HepG2 (cell line): ENCODE measurements at regions not wholly inside any gene's neighbourhood (a gene's known extent, or its start where the extent isn't known, plus 50 kb on each side); places are given as distances from the start of the nearest gene placed in this dataset.

Experiments used
- ATAC-seq: fragments of 200-7000 bp; cut with Tn5 transposase; 3 replicates; pipeline ENCODE4 v1.9.1; 2020; ENCODE audit warnings: mild to moderate bottlenecking, moderate library complexity
- BruUV-seq: library from RNA; stranded (reverse); fragments of 400-500 nt; replicated peaks from 2 replicates; lab custom pipeline; 2021; lab: Mats Ljungman, UMichigan
- CTCF ChIA-PET: fragments of 300-600 bp; formaldehyde crosslinking; extraction: SDS; loops from one replicate; lab custom pipeline; 2021; ENCODE audit warnings: low total read pairs, inconsistent platforms, low intra/inter-chr PET ratio; lab: Yijun Ruan, JAX
- POLR2A ChIA-PET: fragments of 350-600 bp; sonication (Branson Sonifier 250); formaldehyde crosslinking; loops from one replicate; lab custom pipeline; 2020; ENCODE audit warnings: antibody characterized with exemption, inconsistent platforms; lab: Yijun Ruan, JAX
- DNase-seq: peaks from one replicate; pipeline ENCODE4 v3.0.0-alpha.2; 2015; ENCODE audit warnings: low spot score
- FAIRE-seq: peaks from 3 replicates; lab custom pipeline; 2011; peaks lifted over from hg19 to GRCh38; lab: Jason Lieb, UNC
- H2AFZ ChIP-seq: one replicate; pipeline ENCODE4 v1.6.1; 2011; ENCODE audit warnings: low read length, inconsistent platforms
- H3K27ac ChIP-seq: fragments of 300-600 bp; 3 replicates; pipeline ENCODE4 v1.8.0; 2011; ENCODE audit warnings: mixed run types, mild to moderate bottlenecking, mixed read lengths, low read length, inconsistent platforms; ENCODE audit not compliant: insufficient read depth; ENCODE audit errors: extremely low read length
- H3K27me3 ChIP-seq, 2 experiments: fragments of 200-600 bp in 1 of 2; 2 replicates in 1 of 2; 3 replicates in 1 of 2; pipeline versions ENCODE4 v1.6.0 to v1.8.0; 2011; ENCODE audit warnings: low read length in 2 of 2, mild to moderate bottlenecking in 2 of 2, moderate library complexity in 2 of 2, inconsistent platforms in 1 of 2; ENCODE audit not compliant: insufficient read depth in 2 of 2, control insufficient read depth in 1 of 2
- H3K36me3 ChIP-seq, 2 experiments: fragments of 200-600 bp in 1 of 2; replicated peaks in 1 of 2; 2 replicates in 1 of 2; 3 replicates in 1 of 2; pipeline versions ENCODE4 v1.5.1 to v1.8.0; 2011; ENCODE audit warnings: low read length in 2 of 2, inconsistent platforms in 1 of 2; ENCODE audit not compliant: insufficient read depth in 2 of 2, control insufficient read depth in 1 of 2
- H3K4me1 ChIP-seq: 2 replicates; pipeline ENCODE4 v1.5.1; 2012; ENCODE audit warnings: low read length, inconsistent platforms; ENCODE audit not compliant: insufficient read depth
- H3K4me2 ChIP-seq: 2 replicates; pipeline ENCODE4 v1.6.0; 2011; ENCODE audit warnings: low read depth, low read length, inconsistent platforms
- H3K4me3 ChIP-seq, 3 experiments: fragments of 200-600 bp in 1 of 3; sonication (generic), shearing (Covaris generic) in 1 of 3; replicated peaks in 1 of 3; 2 replicates each; pipeline ENCODE4 v1.5.1; 2011 to 2016; ENCODE audit warnings: low read length in 3 of 3, inconsistent platforms in 2 of 3, low read depth in 2 of 3, mild to moderate bottlenecking in 2 of 3, control low read depth in 1 of 3, mixed read lengths in 1 of 3; ENCODE audit not compliant: insufficient read depth in 1 of 3
- H3K79me2 ChIP-seq: one replicate; pipeline ENCODE4 v1.6.1; 2011; ENCODE audit warnings: low read length, inconsistent platforms; ENCODE audit not compliant: insufficient read depth
- H3K9ac ChIP-seq: 2 replicates; pipeline ENCODE4 v1.6.0; 2011; ENCODE audit warnings: mild to moderate bottlenecking, low read depth, low read length, inconsistent platforms; ENCODE audit not compliant: insufficient read depth
- H3K9me3 ChIP-seq: 2 replicates; pipeline ENCODE4 v1.5.1; 2012; ENCODE audit warnings: mild to moderate bottlenecking, low read length
- H4K20me1 ChIP-seq: 2 replicates; pipeline ENCODE4 v1.6.0; 2011; ENCODE audit warnings: inconsistent platforms, mild to moderate bottlenecking, low read length, moderate library complexity; ENCODE audit not compliant: insufficient read depth
- CREB3 ChIP-seq: sonication (generic); formaldehyde crosslinking; IDR thresholded peaks from 2 replicates; pipeline ENCODE4 v1.5.0; 2020; ENCODE audit warnings: missing genetic modification reagents
- ELF4 ChIP-seq: sonication (generic); formaldehyde crosslinking; IDR thresholded peaks from 2 replicates; pipeline ENCODE4 v1.5.0; 2020; ENCODE audit warnings: missing genetic modification reagents, mild to moderate bottlenecking, moderate library complexity, borderline replicate concordance
- FLYWCH1 ChIP-seq: sonication (generic); formaldehyde crosslinking; IDR thresholded peaks from 2 replicates; pipeline ENCODE4 v1.8.1; 2023; ENCODE audit warnings: mild to moderate bottlenecking, missing genetic modification reagents
- FOXJ3 ChIP-seq: sonication (generic); formaldehyde crosslinking; IDR thresholded peaks from 2 replicates; pipeline ENCODE4 v1.4.0; 2020; ENCODE audit warnings: missing genetic modification reagents, mild to moderate bottlenecking, borderline replicate concordance
- GZF1 ChIP-seq: sonication (generic); formaldehyde crosslinking; IDR thresholded peaks from 2 replicates; pipeline ENCODE4 v1.5.1; 2020; ENCODE audit warnings: mild to moderate bottlenecking, missing genetic modification reagents
- HDAC2 ChIP-seq: sonication (generic); formaldehyde crosslinking; IDR thresholded peaks from 2 replicates; pipeline ENCODE4 v1.4.0; 2020; ENCODE audit warnings: missing genetic modification reagents
- MEIS1 ChIP-seq: sonication (generic); formaldehyde crosslinking; IDR thresholded peaks from 2 replicates; pipeline ENCODE4 v1.9.0; 2021; ENCODE audit warnings: mild to moderate bottlenecking, missing genetic modification reagents, moderate library complexity, borderline replicate concordance
- MTA1 ChIP-seq: sonication (generic); formaldehyde crosslinking; IDR thresholded peaks from 2 replicates; pipeline ENCODE4 v1.4.0; 2020; ENCODE audit warnings: missing genetic modification reagents, mild to moderate bottlenecking, borderline replicate concordance
- NR1H2 ChIP-seq: sonication (generic); formaldehyde crosslinking; IDR thresholded peaks from 2 replicates; pipeline ENCODE4 v1.8.1; 2022; ENCODE audit warnings: low read depth, missing genetic modification reagents, borderline replicate concordance
- POLR2G ChIP-seq: fragments of 200-400 bp; formaldehyde crosslinking; IDR thresholded peaks from 2 replicates; pipeline ENCODE4 v1.6.1; 2018; ENCODE audit warnings: mild to moderate bottlenecking, low read depth, low read length, moderate library complexity
- RBM22 ChIP-seq: fragments of 200-400 bp; formaldehyde crosslinking; optimal IDR thresholded peaks from 2 replicates; pipeline ENCODE3; 2017; ENCODE audit warnings: mild to moderate bottlenecking, low read length, moderate library complexity
- USF2 ChIP-seq, 2 experiments: sonication (generic) in 1 of 2; formaldehyde crosslinking in 1 of 2; IDR thresholded peaks; 2 replicates each; pipeline versions ENCODE4 v1.5.1 to v1.6.1; 2011 to 2020; ENCODE audit warnings: borderline replicate concordance in 1 of 2, low read depth in 1 of 2, low read length in 1 of 2, mild to moderate bottlenecking in 1 of 2, missing genetic modification reagents in 1 of 2, moderate library complexity in 1 of 2
- ZNF570 ChIP-seq: sonication (generic); formaldehyde crosslinking; IDR thresholded peaks from 2 replicates; pipeline ENCODE4 v1.4.0; 2020; ENCODE audit warnings: mild to moderate bottlenecking, missing genetic modification reagents, borderline replicate concordance
- ZNF572 ChIP-seq: sonication (generic); formaldehyde crosslinking; IDR thresholded peaks from 2 replicates; pipeline ENCODE4 v1.5.1; 2020; ENCODE audit warnings: mild to moderate bottlenecking, missing genetic modification reagents
- ZNF784 ChIP-seq: sonication (generic); formaldehyde crosslinking; IDR thresholded peaks from 2 replicates; pipeline ENCODE4 v1.5.1; 2020; ENCODE audit warnings: missing genetic modification reagents, mild to moderate bottlenecking, borderline replicate concordance
- WGBS: methylation state at CpG from one replicate; pipeline ENCODE4 v1.1.6; 2017; ENCODE audit warnings: low lambda C conversion rate; 5-methylcytosine and 5-hydroxymethylcytosine counted together
- in situ Hi-C: cut with HindIII; loops from 2 replicates; pipeline ENCODE4 v1.10.0; 2017; ENCODE audit warnings: low pct_unique_long_range_greater_than_20kb; ENCODE audit not compliant: extremely low pct_ligation_motif_present
- intact Hi-C: fragments of 100-400 bp; cut with micrococcal nuclease; formaldehyde crosslinking; loops from one replicate; pipeline ENCODE4 v1.10.0; 2022; ENCODE audit not compliant: unreplicated experiment

GRCh38 chr13:42658019-42658418 is 84.1 kb downstream of the TNFSF11 start:
- BruUV-seq = no TSS peak
- in situ Hi-C loops = no loop called here
- CTCF ChIA-PET = no interaction called here

More at GRCh38 chr13:42658019-42658418, 84.1 kb downstream of the TNFSF11 start:
- Histone ChIP-seq H4K20me1 (no peaks in the 10 kb centered on the region), H3K27ac (no peak overlapping the region), H3K4me3 (no peak overlapping the region), H3K27me3 (no peaks in the 10 kb centered on the region; a peak in 1 of 5 replicates), H3K36me3 (no peaks in the 10 kb centered on the region), H3K9me3 (no peaks in the 10 kb centered on the region), H3K4me2 (no peak overlapping the region), H3K4me1 (no peaks in the 10 kb centered on the region), H3K9ac (no peak overlapping the region), H3K79me2 (no peaks in the 10 kb centered on the region), H2AFZ (no peak overlapping the region)
- POLR2A ChIA-PET = no interaction called here
- 37% methylated on average over 9 of the region's 9 CpGs for WGBS
- no peak for FAIRE-seq
- intact Hi-C loops = no loop called here
- no peak for TF ChIP-seq POLR2G
- TF ChIP-seq FLYWCH1 (CRISPR knock-in tag) = no peak
- TF ChIP-seq NR1H2 (CRISPR knock-in tag) = no peak
- no peak for TF ChIP-seq ELF4 (CRISPR knock-in tag)
- TF ChIP-seq GZF1 (CRISPR knock-in tag) = no peak
- TF ChIP-seq HDAC2 (CRISPR knock-in tag) = no peak
- no peak for TF ChIP-seq CREB3 (CRISPR knock-in tag)
- TF ChIP-seq USF2 (IDR thresholded peaks at IDR 0.05; ENCODE audit: low read depth, low read length) = no peak
- no peak for TF ChIP-seq USF2 (CRISPR knock-in tag; IDR thresholded peaks at IDR 0.05; ENCODE audit: borderline replicate concordance)
- TF ChIP-seq ZNF572 (CRISPR knock-in tag) = no peak
- no peak for TF ChIP-seq ZNF784 (CRISPR knock-in tag)
- no peak for TF ChIP-seq RBM22
- TF ChIP-seq FOXJ3 (CRISPR knock-in tag) = no peak
- no peak for TF ChIP-seq ZNF570 (CRISPR knock-in tag)
- no peak for TF ChIP-seq MEIS1
- no peak for TF ChIP-seq MTA1 (CRISPR knock-in tag)
- ATAC-seq = no peak
- no peak for DNase-seq
